Astrocyte (in vitro differentiated cells and primary cell): ENCODE measurements at regions not wholly inside any gene's neighbourhood (a gene's known extent, or its start where the extent isn't known, plus 50 kb on each side); places are given as distances from the start of the nearest gene placed in this dataset.

Experiments used
- DNase-seq: peaks from one replicate; pipeline ENCODE4 v3.0.0-alpha.2; 2010; ENCODE audit warnings: low read depth
- FAIRE-seq: peaks from 2 replicates; lab custom pipeline; 2011; peaks lifted over from hg19 to GRCh38; lab: Jason Lieb, UNC
- H2AFZ ChIP-seq: 2 replicates; pipeline ENCODE4 v1.6.0; 2012; ENCODE audit warnings: low read depth, low read length, inconsistent platforms
- H3K27ac ChIP-seq: 2 replicates; pipeline ENCODE4 v1.5.1; 2011; ENCODE audit warnings: low read depth, low read length, inconsistent platforms
- H3K27me3 ChIP-seq: 2 replicates; pipeline ENCODE4 v1.6.0; 2011; ENCODE audit warnings: low read length, inconsistent platforms; ENCODE audit not compliant: insufficient read depth
- H3K36me3 ChIP-seq: 2 replicates; pipeline ENCODE4 v1.5.1; 2011; ENCODE audit warnings: low read length, inconsistent platforms; ENCODE audit not compliant: insufficient read depth
- H3K4me1 ChIP-seq: 2 replicates; pipeline ENCODE4 v1.5.1; 2011; ENCODE audit warnings: low read length, inconsistent platforms; ENCODE audit not compliant: insufficient read depth
- H3K4me2 ChIP-seq: 2 replicates; pipeline ENCODE4 v1.6.0; 2012; ENCODE audit warnings: low read length, inconsistent platforms
- H3K4me3 ChIP-seq: 2 replicates; pipeline ENCODE4 v1.5.1; 2011; ENCODE audit warnings: low read depth, mild to moderate bottlenecking, low read length, inconsistent platforms; ENCODE audit not compliant: insufficient read depth
- H3K79me2 ChIP-seq: 2 replicates; pipeline ENCODE4 v1.6.0; 2012; ENCODE audit warnings: mild to moderate bottlenecking, low read length, inconsistent platforms; ENCODE audit not compliant: insufficient read depth
- H3K9ac ChIP-seq: 2 replicates; pipeline ENCODE4 v1.6.0; 2012; ENCODE audit warnings: mild to moderate bottlenecking, low read length, inconsistent platforms
- H3K9me3 ChIP-seq: 2 replicates; pipeline ENCODE4 v1.5.1; 2012; ENCODE audit warnings: low read depth, mild to moderate bottlenecking, low read length, inconsistent platforms; ENCODE audit not compliant: insufficient read depth
- H4K20me1 ChIP-seq: 2 replicates; pipeline ENCODE4 v1.6.0; 2012; ENCODE audit warnings: low read length, inconsistent platforms; ENCODE audit not compliant: insufficient read depth
- H3K27ac Mint-ChIP-seq: one replicate; pipeline ENCODE4 v1.8.0; 2021; ENCODE audit warnings: mild to moderate bottlenecking, mixed read lengths; ENCODE audit not compliant: unreplicated experiment
- H3K27me3 Mint-ChIP-seq: one replicate; pipeline ENCODE4 v1.8.0; 2021; ENCODE audit warnings: low read depth, mixed read lengths; ENCODE audit not compliant: unreplicated experiment
- H3K36me3 Mint-ChIP-seq: one replicate; pipeline ENCODE4 v1.8.0; 2021; ENCODE audit warnings: low read depth, mixed read lengths; ENCODE audit not compliant: unreplicated experiment
- H3K4me1 Mint-ChIP-seq: one replicate; pipeline ENCODE4 v1.8.0; 2021; ENCODE audit warnings: low read depth, mixed read lengths; ENCODE audit not compliant: unreplicated experiment
- H3K4me3 Mint-ChIP-seq: one replicate; pipeline ENCODE4 v1.8.0; 2021; ENCODE audit warnings: mild to moderate bottlenecking, moderate library complexity, mixed read lengths; ENCODE audit not compliant: unreplicated experiment
- H3K9me3 Mint-ChIP-seq: one replicate; pipeline ENCODE4 v1.8.0; 2021; ENCODE audit warnings: mild to moderate bottlenecking, mixed read lengths; ENCODE audit not compliant: unreplicated experiment
- EZH2 ChIP-seq: IDR thresholded peaks from 2 replicates; pipeline ENCODE4 v1.6.1; 2012; ENCODE audit warnings: mild to moderate bottlenecking, low read length, inconsistent platforms; ENCODE audit not compliant: insufficient read depth
- TF ChIP-seq, protein P1 (sequence below): IDR thresholded peaks from 2 replicates; pipeline ENCODE4 v1.5.1; 2011; ENCODE audit warnings: low read depth, mild to moderate bottlenecking, inconsistent platforms, low read length, moderate library complexity; ENCODE audit not compliant: insufficient read depth

DNA sequence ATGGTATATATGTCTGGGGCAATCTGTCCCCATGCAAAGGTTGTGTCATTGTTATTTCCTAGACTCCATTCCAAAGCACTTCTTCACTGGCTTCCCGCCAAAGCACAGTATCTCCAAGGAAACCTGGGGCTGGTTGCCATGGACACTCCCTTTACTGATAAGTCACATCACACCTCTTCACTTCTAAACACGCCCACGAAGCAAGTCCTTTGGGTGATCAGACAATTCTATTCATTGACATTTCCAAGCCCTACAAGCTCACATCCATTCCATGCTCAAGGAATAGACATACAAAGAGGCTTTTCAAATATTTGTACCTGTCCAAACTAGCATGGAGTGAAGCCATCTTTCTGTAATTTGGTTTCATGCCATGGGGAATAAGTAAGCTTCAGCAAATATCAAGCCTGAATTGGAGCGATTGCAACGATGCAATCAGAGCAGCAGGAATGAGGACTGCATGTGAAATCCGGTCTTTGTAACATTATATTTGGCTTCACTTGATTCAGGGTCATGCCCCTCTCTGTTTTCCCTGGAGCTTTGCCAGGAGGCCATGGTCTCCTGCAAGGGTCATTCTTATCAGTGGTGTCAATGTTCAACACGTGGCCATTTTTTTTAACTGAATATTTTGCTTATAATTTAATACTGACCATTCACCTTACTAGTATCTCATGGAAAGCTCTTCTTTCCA, 201.6 kb upstream of the TMC3 start:
- H3K4me1 ChIP-seq: no peaks in the 10 kb centered on the region
- H3K27me3 ChIP-seq: no peaks in the 10 kb centered on the region
- H2AFZ ChIP-seq: no peak overlapping the region
- no peaks in the 10 kb centered on the region for H4K20me1 ChIP-seq
- Mint-ChIP-seq H3K27me3 (peaks cover 13% of the 10 kb centered on the region), H3K9me3 (no peaks in the 10 kb centered on the region), H3K36me3 (no peaks in the 10 kb centered on the region), H3K4me3 (no peak overlapping the region), H3K4me1 (peaks cover 9% of the 10 kb centered on the region), H3K27ac (no peak overlapping the region)
- no peak overlapping the region for H3K9ac ChIP-seq
- H3K4me2 ChIP-seq: no peak overlapping the region
- no peak overlapping the region for H3K27ac ChIP-seq
- DNase-seq (no peak), FAIRE-seq (no peak)
- no peaks in the 10 kb centered on the region for H3K36me3 ChIP-seq
- no peak overlapping the region for H3K4me3 ChIP-seq
- TF ChIP-seq, protein P1, sequence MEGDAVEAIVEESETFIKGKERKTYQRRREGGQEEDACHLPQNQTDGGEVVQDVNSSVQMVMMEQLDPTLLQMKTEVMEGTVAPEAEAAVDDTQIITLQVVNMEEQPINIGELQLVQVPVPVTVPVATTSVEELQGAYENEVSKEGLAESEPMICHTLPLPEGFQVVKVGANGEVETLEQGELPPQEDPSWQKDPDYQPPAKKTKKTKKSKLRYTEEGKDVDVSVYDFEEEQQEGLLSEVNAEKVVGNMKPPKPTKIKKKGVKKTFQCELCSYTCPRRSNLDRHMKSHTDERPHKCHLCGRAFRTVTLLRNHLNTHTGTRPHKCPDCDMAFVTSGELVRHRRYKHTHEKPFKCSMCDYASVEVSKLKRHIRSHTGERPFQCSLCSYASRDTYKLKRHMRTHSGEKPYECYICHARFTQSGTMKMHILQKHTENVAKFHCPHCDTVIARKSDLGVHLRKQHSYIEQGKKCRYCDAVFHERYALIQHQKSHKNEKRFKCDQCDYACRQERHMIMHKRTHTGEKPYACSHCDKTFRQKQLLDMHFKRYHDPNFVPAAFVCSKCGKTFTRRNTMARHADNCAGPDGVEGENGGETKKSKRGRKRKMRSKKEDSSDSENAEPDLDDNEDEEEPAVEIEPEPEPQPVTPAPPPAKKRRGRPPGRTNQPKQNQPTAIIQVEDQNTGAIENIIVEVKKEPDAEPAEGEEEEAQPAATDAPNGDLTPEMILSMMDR: no peak
- no peak for TF ChIP-seq EZH2
- no peaks in the 10 kb centered on the region for H3K9me3 ChIP-seq
- H3K79me2 ChIP-seq: no peaks in the 10 kb centered on the region

DNA sequence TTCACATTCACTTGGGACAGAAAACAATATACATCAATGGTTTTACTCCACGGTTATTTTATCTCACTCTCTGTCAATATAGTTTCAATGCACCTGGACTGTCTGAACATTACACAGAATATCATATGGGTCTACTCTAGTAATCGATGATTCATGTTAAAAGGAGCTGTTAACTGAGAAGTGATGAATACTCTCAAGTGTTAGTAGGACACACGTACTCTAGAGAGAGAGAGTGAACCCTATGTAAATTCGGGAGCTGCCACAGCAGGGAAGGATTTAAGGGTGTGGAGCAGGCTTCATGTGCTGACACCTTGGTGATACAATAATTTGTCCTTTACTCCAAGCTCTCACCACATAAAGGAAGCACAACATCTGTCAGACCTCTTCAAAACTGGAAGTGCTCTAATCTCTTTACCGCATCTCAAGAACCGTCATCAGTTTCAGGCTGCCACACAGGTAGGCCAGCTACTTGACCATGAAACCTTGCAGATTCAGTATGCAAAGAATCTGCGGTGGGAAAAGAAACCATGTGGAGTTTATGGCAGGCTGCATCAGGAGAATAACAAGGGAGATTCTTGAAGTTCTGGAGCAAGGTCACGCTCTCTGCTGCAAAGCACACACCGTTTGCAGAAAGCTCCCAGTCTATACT, 199.2 kb upstream of the TMC3 start:
- Histone ChIP-seq H3K27ac (no peak overlapping the region), H3K4me3 (no peak overlapping the region), H3K36me3 (no peaks in the 10 kb centered on the region), H3K4me1 (no peaks in the 10 kb centered on the region), H4K20me1 (no peaks in the 10 kb centered on the region), H3K4me2 (no peak overlapping the region), H2AFZ (no peak overlapping the region), H3K27me3 (no peaks in the 10 kb centered on the region), H3K9me3 (no peaks in the 10 kb centered on the region), H3K79me2 (no peaks in the 10 kb centered on the region), H3K9ac (no peak overlapping the region)
- H3K4me3 Mint-ChIP-seq: no peak overlapping the region
- no peak for TF ChIP-seq EZH2
- TF ChIP-seq, protein P1: no peak
- peaks cover 13% of the 10 kb centered on the region for H3K27me3 Mint-ChIP-seq
- peaks cover 9% of the 10 kb centered on the region for H3K4me1 Mint-ChIP-seq
- H3K9me3 Mint-ChIP-seq: no peaks in the 10 kb centered on the region
- DNase-seq: no peak
- no peaks in the 10 kb centered on the region for H3K36me3 Mint-ChIP-seq
- no peak overlapping the region for H3K27ac Mint-ChIP-seq
- no peak for FAIRE-seq

DNA sequence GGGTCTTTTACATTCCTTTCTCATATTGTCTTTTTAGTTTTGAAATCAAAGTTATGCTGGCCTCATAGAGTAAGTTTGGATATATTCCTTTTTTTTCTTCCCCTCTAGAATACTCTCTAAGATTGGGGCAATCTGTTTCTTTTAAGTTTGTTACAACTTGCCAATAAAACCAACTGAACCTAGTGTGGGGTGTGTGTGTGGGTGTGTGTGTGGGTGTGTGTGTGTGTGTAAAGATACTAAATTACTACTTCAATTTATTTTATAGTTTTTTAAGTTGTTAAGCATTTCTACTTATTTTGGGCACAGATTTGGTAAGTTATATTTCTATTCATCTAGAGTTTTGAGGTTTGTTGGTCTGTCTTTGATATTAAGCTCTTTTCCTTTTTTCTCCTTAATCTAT, 198.2 kb upstream of the TMC3 start:
- FAIRE-seq: no peak
- peaks cover 15% of the 10 kb centered on the region for H3K27me3 Mint-ChIP-seq

More for the DNA sequence above, 198.2 kb upstream of the TMC3 start:
- TF ChIP-seq, protein P1: no peak
- no peak for TF ChIP-seq EZH2
- Histone ChIP-seq H3K4me3 (no peak overlapping the region), H3K4me1 (no peaks in the 10 kb centered on the region), H3K27me3 (no peaks in the 10 kb centered on the region), H2AFZ (no peak overlapping the region), H3K9me3 (no peaks in the 10 kb centered on the region), H3K36me3 (no peaks in the 10 kb centered on the region), H3K79me2 (no peaks in the 10 kb centered on the region), H4K20me1 (no peaks in the 10 kb centered on the region), H3K4me2 (no peak overlapping the region), H3K9ac (no peak overlapping the region), H3K27ac (no peak overlapping the region)
- DNase-seq: no peak
- Mint-ChIP-seq H3K4me3 (no peak overlapping the region), H3K36me3 (no peaks in the 10 kb centered on the region), H3K4me1 (peaks cover 9% of the 10 kb centered on the region), H3K27ac (no peak overlapping the region), H3K9me3 (no peaks in the 10 kb centered on the region)
